GM13976 (cell line): ENCODE measurements at regions not wholly inside any gene's neighbourhood (a gene's known extent, or its start where the extent isn't known, plus 50 kb on each side); places are given as distances from the start of the nearest gene placed in this dataset.
"Not testable (repeated sequence)": the region's sequence is repeated elsewhere in the genome, so short reads cannot be mapped to it uniquely, and the experiment has no call there.

ENCODE experiments used
- DNase-seq: peaks from one replicate; pipeline ENCODE4 v3.0.0; 2012; ENCODE audit warnings: low spot score
- in situ Hi-C: fragments of 300-500 bp; cut with MboI; formaldehyde crosslinking; loops from one replicate; pipeline ENCODE4 v1.12.0; 2022; ENCODE audit warnings: low sequenced_read_pairs, mixed read lengths, inconsistent platforms; ENCODE audit not compliant: unreplicated experiment
- TF ChIP-seq, protein P1 (sequence below): IDR thresholded peaks from 2 replicates; pipeline ENCODE4 v1.5.1; 2012; ENCODE audit warnings: borderline replicate concordance, mild to moderate bottlenecking; ENCODE audit not compliant: insufficient read depth; ENCODE audit errors: extremely low read depth, missing control alignments, control extremely low read depth

DNA sequence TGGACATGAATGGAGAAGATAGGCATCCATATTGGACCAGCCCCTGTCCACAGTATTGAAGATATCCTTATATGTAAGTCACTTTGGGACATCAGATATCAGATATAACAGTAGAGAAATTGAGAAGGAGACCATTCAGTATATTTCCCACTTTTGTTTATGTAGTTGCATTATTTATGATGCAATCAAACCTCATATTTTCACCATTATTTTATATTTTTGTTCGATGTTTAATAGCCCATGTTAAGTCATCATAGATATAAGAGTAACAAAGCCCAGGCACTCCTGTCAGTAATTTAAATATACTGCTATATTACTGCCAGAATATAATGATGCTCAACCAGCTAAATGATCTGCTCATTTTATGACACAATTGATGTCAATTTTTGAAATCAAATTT, 744.5 kb upstream of the EPHA7 start:
- DNase-seq, result no peak
- in situ Hi-C loops, result no loop called here
- TF ChIP-seq, protein P1, sequence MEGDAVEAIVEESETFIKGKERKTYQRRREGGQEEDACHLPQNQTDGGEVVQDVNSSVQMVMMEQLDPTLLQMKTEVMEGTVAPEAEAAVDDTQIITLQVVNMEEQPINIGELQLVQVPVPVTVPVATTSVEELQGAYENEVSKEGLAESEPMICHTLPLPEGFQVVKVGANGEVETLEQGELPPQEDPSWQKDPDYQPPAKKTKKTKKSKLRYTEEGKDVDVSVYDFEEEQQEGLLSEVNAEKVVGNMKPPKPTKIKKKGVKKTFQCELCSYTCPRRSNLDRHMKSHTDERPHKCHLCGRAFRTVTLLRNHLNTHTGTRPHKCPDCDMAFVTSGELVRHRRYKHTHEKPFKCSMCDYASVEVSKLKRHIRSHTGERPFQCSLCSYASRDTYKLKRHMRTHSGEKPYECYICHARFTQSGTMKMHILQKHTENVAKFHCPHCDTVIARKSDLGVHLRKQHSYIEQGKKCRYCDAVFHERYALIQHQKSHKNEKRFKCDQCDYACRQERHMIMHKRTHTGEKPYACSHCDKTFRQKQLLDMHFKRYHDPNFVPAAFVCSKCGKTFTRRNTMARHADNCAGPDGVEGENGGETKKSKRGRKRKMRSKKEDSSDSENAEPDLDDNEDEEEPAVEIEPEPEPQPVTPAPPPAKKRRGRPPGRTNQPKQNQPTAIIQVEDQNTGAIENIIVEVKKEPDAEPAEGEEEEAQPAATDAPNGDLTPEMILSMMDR, result no peak

DNA sequence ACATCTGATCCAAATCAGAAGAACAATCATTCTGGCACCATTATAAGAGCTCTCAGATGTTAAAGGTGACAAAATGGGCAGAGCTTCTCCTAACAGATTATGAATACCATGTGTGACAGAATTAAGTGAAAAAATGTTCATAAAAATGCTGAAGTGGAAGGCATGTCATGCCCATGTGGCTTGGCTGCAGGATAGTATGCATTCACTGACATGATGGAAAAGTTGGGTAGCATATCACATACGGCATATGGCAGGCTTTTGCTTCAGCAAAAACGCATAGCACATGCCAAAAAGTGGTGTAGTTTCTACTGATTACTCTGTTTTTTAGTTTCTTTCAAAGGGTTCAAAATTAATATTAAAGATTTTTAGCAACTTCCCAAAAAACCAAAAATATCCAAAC, 731.5 kb upstream of the EPHA7 start:
- in situ Hi-C loops, result no loop called here
- TF ChIP-seq, protein P1, result no peak
- no peak for DNase-seq

DNA sequence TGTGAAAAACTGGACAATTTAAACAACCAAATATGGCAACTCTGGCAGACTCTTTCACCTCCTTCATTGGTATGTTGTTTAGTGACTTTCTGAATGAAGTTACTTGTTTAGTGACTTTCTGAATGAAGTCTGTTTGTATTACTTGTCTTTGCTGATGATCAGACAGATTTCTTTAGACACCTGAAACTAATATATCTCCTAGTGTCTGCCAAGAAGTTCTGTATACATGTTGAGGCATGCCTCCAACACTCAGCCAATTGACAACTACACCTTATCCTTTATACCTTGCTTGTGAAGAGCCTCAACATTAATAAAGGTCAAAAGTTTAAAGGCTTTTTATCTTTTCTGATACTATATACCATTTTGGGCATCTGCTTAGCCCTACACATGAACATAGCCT, 725.4 kb upstream of the EPHA7 start:
- TF ChIP-seq, protein P1, result no peak
- DNase-seq, result no peak
- in situ Hi-C loops, result no loop called here

DNA sequence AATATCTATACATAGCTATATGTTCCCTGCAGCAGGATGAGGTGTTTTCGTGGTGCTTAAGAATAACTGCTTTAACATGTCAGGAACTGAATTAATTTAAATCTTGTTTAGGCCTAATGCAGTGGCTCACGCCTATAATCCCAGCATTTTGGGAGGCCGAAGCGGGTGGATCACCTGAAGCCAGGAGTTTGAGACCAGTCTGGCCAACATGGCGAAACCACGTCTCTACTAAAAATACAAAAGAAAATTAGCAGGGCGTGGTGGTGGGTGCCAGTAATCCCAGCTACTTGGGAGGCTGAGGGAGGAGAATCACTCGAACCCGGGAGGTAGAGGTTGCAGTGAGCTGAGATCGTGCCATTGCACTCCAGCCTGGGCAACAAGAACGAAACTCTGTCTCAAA, 717.8 kb upstream of the EPHA7 start:
- in situ Hi-C loops, DNase-seq: not testable (repeated sequence)

DNA sequence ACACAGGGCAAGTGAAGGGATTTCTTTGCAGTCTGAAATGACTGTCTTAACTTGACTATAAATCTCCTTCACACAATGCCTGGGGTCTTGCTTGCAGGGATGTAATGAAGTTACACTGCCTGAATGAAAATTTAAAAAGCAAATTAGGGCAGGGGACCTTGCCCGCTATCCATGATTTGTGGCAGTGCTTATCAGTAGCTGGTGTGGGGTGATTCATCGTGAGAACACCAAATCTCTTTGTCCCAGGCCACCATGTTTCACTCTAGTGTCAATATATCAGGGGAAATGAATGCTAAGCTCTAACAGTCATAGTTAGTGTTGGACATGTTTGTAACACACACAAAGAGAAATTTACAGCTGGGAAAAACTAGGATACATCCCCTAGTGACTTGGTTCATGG, 713.7 kb upstream of the EPHA7 start:
- TF ChIP-seq, protein P1, result no peak
- in situ Hi-C loops, result no loop called here
- no peak for DNase-seq

DNA sequence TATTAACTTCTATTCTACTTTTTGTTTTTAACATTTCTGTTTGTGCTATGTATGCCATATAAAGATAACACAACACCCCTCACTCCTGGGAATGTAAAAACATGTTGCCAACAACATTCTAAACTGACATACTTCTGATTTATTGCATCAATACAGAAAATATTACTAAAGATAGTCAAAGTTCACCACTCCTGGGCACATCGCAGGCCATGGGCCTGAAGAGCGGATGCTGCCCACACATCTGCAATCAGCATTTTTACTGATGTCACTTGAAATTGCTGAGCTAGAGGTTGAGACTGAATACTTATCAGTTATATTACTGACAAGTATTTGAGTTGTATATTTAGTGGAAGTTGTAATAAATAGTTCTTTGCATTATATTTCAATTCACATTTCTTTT, 711.9 kb upstream of the EPHA7 start:
- no peak for DNase-seq
- TF ChIP-seq, protein P1, result no peak
- in situ Hi-C loops, result no loop called here

DNA sequence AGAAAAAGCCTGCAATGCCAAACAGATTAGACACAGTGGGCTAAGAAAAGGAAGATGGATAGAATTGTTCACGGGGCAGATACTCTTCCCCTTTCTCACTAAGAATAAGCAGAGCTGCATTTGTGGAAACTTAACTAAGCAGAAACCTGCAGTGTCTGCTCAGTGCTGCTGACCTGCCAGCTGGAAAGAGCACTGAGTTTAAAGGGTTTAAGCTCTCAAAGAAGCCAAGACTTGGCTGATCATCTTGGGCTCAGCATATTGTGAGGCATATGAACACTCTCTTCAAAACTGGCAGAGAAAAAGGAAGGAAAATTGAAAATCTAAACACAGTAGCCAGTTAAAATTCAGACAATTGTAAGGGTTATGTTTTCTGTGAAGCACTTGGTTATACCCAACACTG, 711.1 kb upstream of the EPHA7 start:
- in situ Hi-C loops, result no loop called here
- no peak for DNase-seq
- TF ChIP-seq, protein P1, result no peak

DNA sequence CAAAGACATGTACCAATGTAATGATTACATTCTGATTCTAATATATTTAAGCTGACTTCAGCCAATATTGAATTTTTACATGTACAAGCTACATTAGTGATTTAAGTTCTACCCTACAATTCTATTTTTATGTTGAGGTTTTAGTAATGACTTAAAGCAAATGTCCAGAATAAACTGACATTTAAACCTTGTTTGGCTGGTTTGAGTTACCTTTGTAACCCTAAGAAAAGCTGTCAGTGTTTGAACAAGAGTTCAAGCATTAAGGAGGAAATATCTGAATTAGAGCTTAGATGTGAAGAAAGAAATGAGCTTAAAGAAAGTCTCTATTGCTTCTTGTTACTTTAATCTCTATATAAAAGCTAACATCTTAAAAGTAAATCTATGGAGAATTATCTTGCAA, 710.6 kb upstream of the EPHA7 start:
- in situ Hi-C loops, result no loop called here
- TF ChIP-seq, protein P1, result no peak
- DNase-seq, result no peak
